ENCODE measurements at regions not wholly inside any gene's neighbourhood (a gene's known extent, or its start where the extent isn't known, plus 50 kb on each side); places are given as distances from the start of the nearest gene placed in this dataset.
"Not testable (repeated sequence)": the region's sequence is repeated elsewhere in the genome, so short reads cannot be mapped to it uniquely, and the experiment has no call there.

GRCh38 chr6:159439651-159440050 lies 253.4 kb downstream of the SOD2 start:
- DNase-seq = no peak

GRCh38 chr6:159438106-159438505 lies 254.9 kb downstream of the SOD2 start:
- no peak for DNase-seq

GRCh38 chr6:159436581-159436980 lies 256.5 kb downstream of the SOD2 start:
- DNase-seq = no peak

- DNase-seq = no peak
These were observed 257.3 kb downstream of the SOD2 start for GRCh38 chr6:159435701-159436100.

GRCh38 chr6:159434410-159434809 lies 258.6 kb downstream of the SOD2 start:
- DNase-seq = no peak

GRCh38 chr6:159433550-159433949 lies 259.5 kb downstream of the SOD2 start:
- DNase-seq = no peak

DNA sequence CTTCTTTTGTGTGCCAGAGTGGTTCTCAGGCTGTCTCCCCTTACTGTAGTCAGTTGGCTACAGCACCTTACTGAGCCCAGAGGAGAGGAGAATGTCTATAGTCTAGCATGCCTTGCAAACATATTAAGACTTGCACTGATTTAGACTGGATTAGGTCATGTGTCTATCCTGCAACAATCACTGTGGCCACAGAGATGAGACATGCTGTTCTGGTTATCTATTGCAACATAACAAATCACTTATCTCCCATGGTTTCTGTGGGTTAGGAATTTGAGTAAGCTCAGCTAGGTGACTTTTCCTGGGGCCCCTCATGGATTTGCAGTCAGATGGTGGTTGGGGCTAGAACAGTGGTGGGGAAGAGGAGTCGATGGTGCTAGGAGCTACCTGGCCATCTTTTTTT lies 261.3 kb downstream of the SOD2 start:
- DNase-seq = no peak

- no peak for DNase-seq
These were observed 261.1 kb downstream of the FNDC1 start for GRCh38 chr6:159430323-159430722.

GRCh38 chr6:159429433-159429832 lies 260.2 kb downstream of the FNDC1 start:
- DNase-seq = no peak

DNA sequence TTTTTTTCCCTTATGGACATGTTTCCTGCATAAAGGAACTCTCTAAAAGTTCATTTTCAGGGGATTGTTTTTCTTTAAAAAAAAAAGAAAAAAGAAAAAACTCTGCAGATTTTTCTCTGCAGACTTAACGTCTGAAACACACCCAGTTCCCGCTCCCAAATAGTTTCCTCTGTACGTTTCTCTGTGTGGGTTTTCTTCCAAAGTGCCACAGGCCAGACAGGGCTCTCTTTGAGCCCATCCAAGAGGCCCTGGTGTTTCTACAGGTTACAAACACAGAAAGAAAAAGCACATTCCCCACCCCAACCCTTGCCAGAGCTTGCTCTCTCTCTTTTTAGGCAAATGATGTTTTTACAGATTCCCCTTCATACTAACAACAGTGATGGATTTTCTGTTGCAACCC lies 258.6 kb downstream of the FNDC1 start:
- DNase-seq = no peak

- DNase-seq = no peak
These were observed 258.1 kb downstream of the FNDC1 start for GRCh38 chr6:159427335-159427734.

GRCh38 chr6:159425421-159425820 lies 256.2 kb downstream of the FNDC1 start:
- DNase-seq = no peak

- DNase-seq = peak; percentile 51
These were observed 253.1 kb downstream of the FNDC1 start for GRCh38 chr6:159422041-159422984.

DNA sequence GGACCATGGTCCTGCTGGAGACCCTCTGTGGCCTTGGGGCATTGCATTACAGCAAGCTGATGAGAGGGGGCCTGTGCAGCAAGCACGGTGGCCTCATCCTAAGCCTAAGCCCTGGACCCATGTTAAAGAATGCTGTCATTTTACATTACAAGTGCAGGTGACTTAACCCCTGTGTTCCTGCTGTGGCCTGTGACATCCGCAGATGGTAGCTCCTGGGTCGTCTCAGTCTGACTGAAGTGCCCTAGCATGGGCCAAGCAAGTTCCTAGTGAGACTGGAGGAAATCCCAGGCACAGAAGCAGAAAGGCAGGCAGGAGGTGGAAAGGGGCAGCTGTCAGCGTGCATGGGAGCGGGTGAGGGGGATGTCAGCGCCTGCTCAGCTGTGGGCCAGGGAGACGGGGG lies 252.4 kb downstream of the FNDC1 start:
- no peak for DNase-seq

GRCh38 chr6:159418997-159419396 lies 249.8 kb downstream of the FNDC1 start:
- DNase-seq = no peak

DNA sequence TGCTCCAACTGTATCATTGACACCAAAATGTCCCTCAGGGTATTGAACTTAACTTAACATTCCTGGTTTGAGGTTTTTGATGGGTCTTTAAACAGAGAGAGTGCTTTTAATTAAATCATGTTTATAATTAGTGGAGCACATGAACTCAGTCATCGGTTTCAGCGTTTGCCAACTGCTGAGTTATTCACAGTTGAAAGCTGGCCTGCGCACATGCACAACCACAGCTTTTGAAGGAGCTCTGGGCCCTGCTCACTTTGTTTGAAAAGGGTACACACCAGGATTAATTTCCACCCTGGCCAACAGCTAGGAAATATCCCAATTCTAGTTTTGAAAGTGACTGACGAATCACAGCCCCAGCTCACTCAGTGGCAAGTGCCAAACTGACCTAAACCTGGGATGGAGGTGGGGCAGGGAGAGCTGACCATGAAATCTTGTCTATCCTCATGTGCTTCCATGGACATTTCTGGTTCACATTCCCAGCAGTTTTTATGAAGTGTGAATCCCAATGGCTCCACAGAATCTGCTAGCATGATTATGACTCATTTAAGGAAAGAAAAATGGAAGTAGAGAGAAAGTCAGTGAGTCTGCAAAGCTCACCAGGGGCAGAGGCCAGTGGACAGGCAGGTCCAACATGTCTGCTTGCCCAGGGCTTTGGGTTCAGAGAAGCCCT lies 247.8 kb downstream of the FNDC1 start:
- DNase-seq = peak; percentile 19

GRCh38 chr6:159415540-159415939 lies 246.3 kb downstream of the FNDC1 start:
- no peak for DNase-seq

DNA sequence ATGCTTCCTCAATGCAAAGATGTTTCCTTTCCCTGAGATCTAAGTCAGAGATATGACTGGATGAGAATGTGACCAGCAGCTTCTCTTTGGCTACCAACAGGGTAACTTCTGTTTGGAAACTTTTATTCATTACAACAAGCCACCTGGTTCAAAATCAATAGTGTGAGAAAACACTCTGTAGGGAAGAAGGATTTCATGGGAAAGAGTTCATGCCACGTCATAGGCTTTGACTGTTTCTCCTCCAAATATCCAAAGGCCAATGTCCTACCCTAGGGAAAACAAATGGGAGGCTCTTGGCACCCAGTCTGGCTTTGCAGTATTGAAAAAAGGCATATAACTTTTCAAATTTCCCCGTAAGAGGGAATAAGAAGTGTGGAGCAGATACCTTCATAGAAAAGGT lies 245.5 kb downstream of the FNDC1 start:
- DNase-seq = no peak

- DNase-seq = not testable (repeated sequence)
These were observed 238.1 kb downstream of the FNDC1 start for GRCh38 chr6:159407211-159407780.

DNA sequence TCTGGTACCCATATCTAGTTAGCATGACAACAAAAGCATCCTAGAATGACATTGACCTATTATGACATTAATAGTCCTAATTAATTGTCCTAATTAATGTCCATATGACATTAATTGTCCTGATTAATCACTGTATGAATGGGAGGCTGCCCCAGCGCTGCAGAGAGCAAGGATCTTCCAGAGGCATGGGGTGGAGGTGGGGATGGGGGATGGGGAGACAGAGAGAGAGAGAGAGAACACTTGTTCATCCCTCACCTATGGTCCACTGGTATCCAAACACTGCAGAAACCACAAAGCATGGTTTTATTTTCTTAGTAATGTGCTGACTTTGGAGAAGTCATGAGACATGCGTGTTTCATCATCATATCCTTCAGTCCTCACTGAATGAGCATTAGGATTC lies 235.1 kb downstream of the FNDC1 start:
- no peak for DNase-seq

- DNase-seq = no peak
These were observed 231.6 kb downstream of the FNDC1 start for GRCh38 chr6:159400826-159401225.

DNA sequence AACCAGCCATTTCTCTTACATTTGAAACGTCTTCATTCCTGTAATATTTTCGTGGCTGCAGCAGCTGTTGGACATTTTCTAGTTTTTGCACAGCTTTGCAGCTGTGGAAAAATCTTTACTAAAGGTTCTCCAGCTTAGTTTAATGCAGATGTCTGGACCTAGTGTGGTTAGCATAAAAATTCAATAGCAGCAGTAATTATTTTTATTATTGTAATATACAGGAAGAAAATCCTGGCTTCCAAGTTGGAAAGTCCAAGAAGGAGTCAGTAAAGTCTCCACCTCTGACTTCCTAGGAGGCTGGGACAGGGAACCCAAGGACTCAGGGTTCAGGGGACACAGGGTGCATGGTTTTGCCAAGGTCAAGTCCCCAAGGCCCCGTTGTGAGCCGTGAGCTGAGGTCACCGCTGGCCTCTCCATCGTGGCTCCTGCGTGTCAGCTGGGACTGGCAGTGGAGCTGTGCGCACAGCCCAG lies 230.6 kb downstream of the FNDC1 start:
- no peak for DNase-seq

DNA sequence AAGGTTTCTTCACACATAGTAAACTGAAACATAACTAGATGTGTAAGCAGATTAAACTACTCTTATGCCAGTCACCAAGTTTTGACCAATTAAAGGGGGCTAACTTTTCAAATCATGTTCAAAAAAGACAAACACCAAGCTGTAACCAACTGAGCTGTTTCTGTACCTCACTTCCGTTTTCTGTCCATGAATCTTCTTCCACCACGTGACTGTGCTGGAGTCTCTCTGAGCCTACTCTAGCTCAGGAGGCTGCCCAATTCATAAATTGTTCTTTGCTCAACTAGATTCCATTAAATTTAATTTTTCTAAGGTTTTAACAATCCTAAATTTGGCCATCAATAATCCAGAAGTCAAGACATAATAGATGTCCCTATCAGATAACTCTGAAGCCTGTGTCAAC lies 229.4 kb downstream of the FNDC1 start:
- no peak for DNase-seq

- DNase-seq = no peak
These were observed 228.6 kb downstream of the FNDC1 start for GRCh38 chr6:159397753-159398152.
